CD4-positive, alpha-beta T cell treated with Interleukin-1 beta for 1 hour (primary cell): ENCODE measurements at regions not wholly inside any gene's neighbourhood (a gene's known extent, or its start where the extent isn't known, plus 50 kb on each side); places are given as distances from the start of the nearest gene placed in this dataset.

Source experiments
- DNase-seq, 2 donors: peaks; one replicate each; pipeline ENCODE4 v3.0.0-alpha.2; 2020 to 2022

DNA sequence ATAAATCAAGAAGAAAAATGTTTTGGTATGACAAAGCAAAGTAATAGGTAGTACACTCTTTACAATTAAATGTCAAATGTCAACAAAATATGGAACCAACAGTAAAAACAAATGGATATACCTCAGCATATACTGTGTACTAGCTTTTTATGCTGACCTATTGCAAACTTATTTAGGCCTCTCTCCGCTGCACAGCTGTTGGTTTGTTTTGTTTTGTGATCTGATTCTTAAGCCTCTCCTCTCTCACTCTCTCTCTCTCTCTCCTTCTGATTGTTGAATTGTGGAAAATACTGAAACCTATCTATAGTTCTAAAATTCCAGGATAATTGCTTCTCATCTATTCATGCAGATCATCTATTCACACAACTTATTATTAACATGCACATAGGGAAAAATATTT is 154.9 kb upstream of the ARHGAP28 start:
- DNase-seq, result no peak

DNA sequence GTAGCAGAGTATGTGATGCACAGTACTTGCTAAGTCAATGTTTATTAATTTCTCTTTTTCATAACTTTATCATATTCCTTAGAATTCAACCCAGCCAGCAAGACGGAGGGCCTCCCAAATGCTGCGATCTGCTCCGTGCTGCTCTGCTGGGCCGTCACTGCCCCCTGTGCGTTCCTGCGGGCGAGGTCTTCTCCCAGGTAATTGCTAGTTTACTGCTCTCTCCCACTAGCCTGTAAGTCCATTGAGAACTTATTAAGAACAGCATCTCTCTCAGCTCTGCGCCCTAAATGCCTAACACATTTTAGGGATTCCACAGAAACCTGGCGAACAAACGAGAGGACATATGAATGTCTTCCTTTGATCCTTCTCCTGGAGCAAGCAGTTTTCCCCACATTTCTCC is 153.6 kb upstream of the ARHGAP28 start:
- DNase-seq, result no peak

DNA sequence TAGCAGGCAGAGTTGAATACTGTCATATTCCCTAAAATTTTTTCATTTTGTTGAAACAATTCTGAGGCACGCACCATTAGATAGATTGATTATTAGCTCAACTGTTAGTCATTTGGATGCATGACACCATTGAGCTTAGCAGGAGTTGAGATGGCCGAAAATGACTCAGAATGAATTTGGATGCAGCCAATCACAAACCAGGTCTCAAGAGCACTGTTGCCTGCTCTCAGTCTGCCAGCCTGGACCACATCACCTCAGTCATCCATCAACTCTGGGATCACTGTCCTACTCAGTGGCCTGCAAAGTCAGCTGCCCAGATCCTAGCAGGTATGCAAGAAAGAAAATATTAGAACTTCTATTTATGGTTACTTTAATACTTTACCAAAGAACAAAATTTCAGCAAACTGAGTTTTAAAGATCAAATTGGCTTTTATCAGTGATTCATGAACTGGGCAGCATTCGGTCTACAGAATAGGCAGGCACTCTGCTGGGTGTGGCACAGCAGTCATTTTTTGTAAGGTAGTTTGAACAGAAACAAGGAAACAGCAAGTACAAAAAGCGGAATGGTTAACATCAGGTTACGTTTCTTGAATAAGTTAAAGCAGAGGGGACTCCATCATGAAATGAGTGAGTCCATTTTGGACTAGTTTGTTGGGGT is 152.7 kb upstream of the ARHGAP28 start:
- DNase-seq, result no peak

DNA sequence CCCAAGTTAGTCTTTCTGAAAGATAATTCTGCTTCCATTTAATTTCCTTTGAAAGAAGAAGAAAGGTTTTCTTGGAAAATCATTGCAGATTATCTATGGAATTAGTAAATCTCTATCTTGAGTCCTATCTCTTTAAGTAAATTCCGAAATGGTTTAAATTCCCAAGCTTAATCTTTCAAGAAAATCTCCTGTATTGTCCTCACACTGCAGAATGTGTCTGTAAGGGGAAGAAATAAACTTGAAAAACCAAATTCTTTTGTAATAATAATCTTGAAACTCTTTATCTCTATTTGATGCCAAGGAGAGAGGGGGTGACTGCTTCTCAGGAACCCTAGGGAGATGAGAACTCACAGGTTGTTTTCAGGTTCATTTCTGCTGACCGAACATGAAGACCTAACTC is 150.8 kb upstream of the ARHGAP28 start:
- no peak for DNase-seq

DNA sequence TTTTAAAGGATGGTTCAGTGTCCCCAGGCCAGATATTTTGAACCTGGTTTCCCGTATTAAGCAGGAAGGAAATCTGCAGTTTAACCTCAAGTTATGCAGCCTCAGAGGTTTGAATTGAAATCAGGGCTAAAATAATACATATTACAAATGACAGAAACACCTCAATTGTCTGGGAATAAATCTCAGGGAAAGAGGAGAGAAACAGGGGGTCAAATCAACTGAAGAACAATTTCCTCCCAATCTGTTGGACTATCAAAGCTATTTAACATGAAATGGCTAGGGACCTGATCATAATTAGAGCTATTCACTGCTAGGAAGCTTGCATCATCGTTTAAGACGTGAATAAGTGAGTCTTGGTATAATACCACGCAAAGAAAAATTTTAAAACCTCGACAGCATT is 150.0 kb upstream of the ARHGAP28 start:
- no peak for DNase-seq

DNA sequence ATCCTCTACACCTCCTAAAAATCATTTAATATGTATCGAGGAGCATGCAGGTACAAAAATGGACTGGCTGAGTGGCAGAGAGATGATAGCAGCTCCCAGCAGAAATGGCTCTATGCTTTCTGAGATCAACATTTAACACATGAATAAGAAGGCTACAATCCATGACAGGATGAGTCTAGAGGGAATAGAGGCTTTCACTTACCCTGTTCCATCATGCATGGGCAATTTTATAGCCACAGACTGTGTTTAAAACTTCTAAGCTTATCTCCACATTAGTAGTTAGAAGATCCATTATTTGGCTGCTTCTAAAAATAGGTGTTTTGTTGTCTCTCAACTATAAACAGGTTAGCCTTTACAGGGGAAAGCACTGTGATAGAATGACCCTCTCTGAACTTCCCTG is 149.1 kb upstream of the ARHGAP28 start:
- DNase-seq, result no peak

DNA sequence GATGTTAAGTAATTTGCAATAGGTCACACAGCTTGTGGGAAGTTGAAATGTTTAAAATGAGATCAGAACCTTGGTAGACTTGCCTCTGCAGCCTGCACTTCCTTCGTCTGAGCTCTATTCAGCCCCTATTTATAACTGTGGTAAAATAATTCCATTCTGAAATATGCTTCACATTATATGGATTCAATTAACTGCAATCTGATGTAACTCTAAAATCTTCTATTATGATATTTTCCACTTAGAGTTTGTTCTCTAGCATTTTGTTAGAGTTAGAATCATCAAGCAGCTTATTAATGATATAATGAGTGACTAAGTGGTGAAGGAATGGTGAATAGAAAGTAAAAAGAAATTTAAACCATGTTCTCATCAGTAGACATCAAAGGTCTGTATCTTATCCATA is 139.6 kb upstream of the ARHGAP28 start:
- no peak for DNase-seq

DNA sequence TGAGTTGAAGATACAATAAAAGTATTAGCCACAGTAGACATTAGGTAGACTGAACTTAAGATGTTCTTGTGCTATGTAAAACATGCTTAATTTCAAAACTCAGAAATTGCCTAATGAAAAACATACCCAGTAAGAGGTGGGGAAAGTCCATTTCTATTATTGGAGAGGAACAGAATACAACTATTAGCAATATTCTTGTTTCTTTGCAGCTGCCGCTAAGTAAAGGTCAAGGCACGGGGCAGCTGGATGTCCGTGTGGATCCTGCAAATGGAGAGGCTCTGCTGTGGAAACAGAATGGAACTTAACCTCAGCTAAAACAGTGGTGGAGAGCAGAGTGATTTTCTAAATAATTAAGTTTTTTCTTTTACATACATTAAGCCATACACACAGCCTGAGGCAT is 139.2 kb upstream of the ARHGAP28 start:
- no peak for DNase-seq

DNA sequence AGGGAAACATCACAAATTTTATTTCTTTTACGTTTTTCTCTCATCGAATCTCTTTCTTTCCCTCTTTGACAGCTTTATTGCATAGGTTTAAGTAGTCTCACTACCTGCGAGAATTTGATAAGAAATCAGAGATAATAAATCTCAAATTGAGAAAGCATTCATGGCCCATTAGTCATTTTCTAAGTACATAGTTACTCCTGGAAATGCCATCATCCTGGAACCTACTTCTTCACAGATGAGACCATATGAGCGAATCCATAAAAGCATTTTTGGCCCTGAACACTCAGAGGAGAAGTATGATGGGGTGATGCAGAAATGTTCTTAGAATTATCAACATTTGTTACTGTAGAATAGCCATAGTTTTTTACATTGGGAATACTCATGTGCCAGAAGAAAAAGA is 138.0 kb upstream of the ARHGAP28 start:
- DNase-seq, result no peak

DNA sequence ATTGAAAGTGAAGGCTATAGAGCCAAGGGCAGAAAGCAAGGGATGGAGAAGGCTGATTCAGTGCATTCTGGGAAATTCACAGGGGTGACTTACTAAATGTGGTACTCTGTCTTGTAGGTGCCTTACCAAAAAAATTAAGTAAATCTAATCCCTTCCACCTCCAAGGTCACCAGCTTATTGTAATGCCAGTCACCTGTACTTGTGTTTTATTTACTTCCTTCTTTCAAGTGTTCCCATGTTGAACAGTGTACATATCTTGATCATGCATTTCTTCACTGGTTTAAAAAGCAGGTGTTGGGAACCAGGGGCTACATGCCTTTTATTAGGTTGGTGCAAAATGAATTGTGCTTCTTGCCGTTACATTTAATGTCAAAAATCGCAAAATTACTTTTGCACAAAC is 137.0 kb upstream of the ARHGAP28 start:
- DNase-seq, result no peak

DNA sequence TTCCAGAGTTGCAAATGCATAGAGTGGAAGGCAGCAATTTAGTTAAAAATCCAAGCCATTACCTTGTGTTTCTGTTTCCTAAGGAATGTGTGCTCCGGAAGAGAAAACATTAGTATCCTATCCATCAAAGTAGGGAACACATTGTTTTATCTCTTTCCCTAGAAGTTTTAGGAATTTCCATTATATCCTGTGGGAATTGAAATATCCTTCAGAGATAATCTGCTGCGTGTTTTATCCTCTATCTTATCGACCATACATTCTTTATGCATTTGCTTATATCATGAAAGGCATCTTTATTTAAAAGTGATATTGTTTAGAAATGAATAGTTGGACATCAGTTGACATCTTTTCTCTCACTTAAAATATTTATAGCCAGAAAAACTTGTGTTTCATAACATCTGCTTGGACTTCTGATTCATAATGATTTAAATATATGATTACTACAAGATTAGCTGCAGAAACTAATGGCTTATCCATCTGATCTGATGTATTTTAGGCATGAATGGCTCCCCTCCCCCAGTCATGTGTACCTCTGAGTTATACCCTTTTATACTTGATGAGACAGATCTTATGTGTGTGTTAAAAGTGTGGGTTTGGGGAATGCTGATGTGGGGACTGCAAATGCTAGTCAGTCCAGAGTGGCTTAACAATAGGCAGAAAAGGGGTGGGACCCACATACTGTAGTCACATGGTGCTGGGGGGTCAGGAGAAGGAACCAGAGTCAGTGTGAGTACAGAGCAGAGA is 136.2 kb upstream of the ARHGAP28 start:
- no peak for DNase-seq

DNA sequence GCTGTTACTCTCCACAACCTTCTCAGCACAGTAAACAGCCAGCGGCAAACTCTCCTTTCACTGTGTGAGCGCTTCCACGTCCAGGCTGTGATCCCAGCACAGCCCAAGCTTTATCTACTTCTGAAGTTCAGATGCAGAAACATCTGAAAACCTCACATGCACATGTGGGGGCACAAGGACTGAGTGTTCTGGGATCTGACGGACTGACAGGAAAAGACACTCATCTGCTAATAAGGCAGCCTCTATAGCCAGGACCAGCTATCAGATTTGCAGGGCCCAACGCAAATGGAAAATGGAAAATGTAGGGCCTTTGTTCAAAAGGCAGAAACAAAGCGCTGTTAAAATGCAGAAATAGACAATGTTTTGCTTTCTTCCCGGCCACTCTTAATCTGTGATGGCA is 133.8 kb upstream of the ARHGAP28 start:
- DNase-seq, result no peak

DNA sequence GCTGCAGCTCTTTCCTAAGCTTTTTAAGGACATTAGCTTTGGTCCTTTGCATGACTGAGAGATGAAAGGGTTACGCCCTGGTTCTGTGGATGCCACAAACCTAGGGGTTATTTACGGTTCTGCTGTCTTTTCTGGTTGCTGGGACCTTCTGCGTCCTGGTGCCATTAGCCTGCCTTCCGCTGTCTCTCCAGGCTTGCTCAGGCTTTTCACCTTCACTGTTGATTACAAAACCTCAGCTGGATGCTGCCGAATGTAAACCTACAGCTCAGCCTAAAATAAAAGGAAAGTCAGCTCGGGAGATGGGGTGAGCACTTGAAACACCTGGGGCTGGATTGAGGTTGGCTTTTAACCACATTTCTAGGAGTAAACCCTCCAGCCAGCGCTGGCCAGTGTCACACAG is 130.9 kb upstream of the ARHGAP28 start:
- DNase-seq, result no peak

DNA sequence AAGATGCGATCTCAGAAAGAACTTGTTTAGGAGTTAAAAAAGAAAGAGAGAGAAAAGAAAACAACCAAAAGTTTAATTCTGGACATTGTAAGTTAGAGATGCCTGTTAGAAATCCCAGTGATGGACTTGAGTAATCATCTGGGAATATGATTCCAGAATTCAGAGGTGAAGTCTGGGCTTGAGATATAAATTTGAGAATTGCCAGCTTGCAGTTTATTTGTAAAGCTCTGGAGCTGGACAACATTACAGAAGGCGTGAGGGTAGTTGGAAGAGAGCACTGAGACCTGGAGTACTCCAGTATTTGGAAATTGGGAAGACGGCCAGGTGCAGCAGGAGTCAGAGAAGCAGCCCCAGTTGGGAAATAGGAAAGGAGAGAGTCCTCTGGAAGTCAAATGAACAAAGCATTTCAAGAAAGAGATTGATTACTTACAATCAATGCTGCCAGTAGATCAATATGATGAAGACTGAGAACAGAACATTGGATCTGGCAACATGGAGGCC is 128.8 kb upstream of the ARHGAP28 start:
- DNase-seq, result no peak

DNA sequence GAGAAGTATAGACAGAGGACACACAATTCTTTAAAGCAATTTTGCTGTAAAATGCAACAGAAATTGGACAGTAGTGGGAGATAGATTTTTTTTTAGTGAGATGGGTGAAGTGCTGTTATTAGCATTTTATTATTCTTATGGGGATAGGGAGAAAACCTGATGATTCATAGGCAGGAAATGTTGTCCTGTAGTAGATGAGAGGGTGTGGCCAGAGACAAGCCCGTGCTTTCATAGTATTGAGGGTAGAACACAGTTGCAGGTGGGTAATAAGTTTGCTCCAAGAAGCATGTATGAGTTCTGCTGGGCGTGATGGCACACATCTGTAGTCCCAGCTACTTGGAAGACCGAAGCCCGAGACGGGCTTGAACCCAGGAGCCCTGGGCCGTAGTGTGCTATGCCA is 128.3 kb upstream of the ARHGAP28 start:
- DNase-seq, result no peak

DNA sequence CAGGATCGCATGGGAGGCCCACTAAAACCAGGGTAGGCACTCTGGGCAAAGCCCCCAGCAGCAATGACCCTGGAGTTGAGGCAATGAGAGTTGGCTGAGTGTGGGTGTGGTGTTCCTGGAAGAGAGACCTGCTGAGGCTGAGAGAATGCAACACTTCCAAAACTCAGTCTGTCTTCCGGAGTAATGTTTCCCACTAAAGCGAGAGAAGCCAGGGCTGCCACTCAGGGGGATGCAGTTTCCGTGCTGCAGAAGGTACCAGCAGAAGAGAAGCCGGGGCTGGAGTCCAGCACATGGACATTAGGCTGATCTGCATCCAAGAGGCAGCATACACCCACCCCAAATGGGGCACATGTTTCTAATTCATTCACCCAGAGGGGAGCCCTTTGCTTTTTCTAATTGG is 127.2 kb upstream of the ARHGAP28 start:
- DNase-seq, result no peak

DNA sequence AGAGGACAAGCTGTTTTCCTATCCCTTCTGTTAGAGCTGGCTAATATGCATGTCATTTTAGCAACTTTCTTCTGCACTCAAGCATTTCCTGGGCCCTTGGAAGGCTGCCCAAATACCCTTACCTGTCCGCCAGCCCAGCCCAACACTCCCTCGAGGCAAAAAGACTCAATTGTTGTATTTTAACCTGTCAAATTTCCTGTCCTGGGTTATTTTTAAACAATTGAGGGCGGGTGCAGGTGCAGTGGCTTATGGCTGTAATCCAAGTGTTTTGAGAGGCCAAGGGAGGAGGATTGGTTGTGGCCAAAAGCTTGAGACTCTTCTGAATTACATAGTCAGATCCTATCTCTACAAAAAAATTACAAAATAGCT is 125.0 kb upstream of the ARHGAP28 start:
- DNase-seq, result no peak

DNA sequence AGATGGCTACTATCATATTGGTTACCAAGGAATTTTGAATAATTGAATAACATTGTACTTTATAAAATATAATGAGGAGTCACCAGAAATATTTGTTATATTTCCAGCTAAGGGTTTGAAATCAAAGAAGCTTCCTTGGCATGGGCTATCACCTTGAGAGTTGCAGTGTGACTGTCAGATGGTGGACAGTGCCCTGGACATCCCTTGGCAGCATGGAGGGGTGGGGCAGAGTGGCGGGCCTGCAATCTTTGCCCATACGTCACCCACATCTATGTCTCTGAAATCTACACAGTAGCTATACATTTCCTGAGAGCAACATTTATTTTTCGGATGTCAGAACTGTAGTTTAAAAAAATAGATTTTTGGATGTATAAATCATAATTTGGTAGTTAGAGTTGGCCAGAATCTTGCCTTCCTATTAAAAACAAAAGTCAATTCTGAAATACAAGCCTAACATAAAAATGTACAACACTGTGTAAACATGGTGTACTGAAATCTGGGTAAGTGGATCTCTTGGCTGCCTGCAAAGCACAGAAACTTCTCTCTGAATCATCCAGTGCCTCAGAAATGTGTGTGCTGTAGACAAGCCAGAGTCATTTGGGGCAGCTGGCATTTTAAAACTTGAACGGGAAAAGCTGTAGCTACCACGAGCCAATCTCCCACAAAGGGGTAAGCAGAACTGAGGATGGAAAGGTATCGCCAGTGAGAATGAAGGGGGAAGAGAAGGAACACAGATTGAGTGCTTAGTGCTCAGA is 124.2 kb upstream of the ARHGAP28 start:
- no peak for DNase-seq

DNA sequence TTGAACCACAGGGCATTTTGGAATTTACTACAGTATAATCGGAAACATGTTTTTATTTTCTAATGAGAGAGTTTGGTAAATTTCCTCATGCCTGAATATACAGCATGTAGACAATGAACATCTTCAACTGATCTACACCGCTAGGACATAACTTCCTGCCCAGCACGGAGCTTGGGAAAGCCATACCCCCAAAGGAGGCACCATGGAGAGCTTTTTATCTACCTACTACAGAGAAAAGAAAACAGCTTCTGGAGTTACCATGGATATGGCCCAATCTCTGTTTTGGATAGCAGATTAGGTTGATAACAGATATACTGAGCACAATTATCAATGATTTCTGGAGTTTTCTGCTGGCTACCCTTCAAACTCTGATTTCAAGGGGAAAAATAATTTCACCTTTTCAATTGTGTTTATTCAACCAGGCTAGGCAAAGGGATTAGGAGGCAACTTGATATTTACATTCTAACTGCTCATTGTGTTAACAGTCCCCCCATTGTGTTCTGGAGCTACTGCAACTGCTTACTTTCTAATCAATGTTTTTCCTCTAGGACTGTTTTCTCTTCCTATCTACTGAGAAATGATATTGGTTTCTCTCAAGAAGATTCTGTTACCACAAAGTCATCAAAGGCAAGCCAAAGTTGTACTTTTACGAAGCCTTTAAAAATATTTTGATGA is 123.0 kb upstream of the ARHGAP28 start:
- DNase-seq, result no peak

DNA sequence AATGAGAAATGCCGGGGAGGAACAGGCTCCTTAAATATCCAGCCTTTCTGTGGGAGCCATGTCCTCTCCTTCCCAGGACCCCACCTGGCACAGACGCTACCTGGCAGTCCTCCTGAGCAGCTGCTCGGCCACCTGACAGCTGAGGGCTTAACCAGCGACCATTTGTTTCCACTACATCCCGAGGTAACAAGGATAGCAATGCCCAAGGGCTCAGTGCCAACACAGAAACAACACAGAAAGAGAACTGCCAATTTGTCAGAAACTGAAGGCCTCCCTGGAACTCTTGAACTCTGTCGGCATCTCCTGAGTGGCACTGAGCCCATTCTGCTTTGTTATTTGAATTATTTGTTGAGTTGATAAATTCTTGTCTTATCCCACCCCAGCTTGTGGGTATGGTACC is 122.2 kb upstream of the ARHGAP28 start:
- DNase-seq, result no peak

DNA sequence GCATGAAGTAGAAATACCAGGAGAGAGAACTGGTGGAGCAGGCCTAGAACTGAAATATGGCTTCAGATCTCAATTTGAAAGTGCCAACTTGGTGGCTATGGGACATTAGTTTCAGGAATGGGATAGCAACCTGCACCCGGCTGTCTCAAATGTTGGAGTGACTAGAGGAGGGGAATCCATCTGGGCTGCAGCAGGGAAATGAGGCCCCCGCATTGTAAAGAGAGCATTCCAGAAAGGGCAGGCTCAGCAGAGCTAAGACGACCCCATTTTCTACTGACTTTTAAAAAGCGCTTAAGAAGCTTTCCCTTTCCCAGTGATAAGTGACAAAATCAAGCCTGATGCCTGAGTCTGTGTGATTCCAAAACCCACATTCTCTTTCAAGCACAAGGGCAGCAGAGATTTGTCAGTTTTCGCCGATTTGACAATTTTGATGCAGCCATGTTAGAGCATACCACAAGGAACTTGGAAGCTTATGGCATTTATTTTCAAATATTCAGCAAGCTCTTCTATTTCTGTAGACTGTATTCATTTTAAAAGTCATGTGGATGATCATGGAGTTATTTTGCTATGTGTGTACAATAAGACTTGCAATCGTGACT is 119.8 kb upstream of the ARHGAP28 start:
- DNase-seq, result no peak

DNA sequence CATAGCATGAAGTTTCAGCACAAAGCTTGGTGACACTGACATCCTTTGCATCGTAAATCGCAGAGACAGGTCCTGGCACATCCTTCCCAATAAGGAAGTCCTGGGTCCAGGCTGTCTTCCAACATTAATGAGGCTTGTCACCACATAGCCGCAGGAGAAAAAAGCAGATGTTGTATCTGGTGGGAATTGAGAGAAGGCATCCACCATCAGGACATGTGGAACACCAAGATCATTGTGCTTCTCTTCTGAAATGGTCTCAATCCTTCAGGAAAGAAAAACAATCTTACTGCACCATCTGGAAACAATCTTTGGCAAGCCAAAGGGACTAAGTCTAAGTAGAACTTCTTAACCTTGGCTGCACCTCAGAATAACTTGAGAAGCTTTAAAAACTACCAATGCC is 119.0 kb upstream of the ARHGAP28 start:
- DNase-seq, result no peak

DNA sequence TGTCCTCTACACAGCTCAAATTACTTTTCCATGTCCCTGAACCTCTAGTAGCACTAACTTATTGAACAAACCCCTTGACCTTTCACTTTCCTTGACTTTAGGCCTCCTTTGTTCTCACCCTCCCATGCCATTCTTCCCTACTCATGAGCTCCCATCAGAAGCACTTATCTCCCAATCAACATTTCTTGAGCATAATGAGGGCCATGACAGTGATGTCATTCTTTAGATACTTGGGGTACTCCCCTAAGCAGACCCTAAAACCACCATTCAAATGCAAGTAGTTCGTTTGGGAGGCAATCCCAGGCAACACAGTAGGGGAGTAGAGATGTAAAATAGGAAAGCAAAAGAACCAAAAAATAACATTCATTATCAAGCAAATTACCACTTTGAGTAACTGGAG is 115.9 kb upstream of the ARHGAP28 start:
- no peak for DNase-seq
